PC-9 (cell line): ENCODE measurements at regions not wholly inside any gene's neighbourhood (a gene's known extent, or its start where the extent isn't known, plus 50 kb on each side); places are given as distances from the start of the nearest gene placed in this dataset.

Experiments
- EZH2 ChIP-seq: fragments of 200-600 bp; sonication (generic); IDR thresholded peaks from 2 replicates; pipeline ENCODE4 v1.8.0; 2017; ENCODE audit warnings: antibody characterized with exemption, low read depth
- TF ChIP-seq, protein P1 (sequence below): fragments of 200-600 bp; sonication (generic); conservative IDR thresholded peaks from 2 replicates; pipeline ENCODE4 v1.6.1; 2017; ENCODE audit warnings: mixed run types, antibody characterized with exemption, mild to moderate bottlenecking, moderate library complexity

DNA sequence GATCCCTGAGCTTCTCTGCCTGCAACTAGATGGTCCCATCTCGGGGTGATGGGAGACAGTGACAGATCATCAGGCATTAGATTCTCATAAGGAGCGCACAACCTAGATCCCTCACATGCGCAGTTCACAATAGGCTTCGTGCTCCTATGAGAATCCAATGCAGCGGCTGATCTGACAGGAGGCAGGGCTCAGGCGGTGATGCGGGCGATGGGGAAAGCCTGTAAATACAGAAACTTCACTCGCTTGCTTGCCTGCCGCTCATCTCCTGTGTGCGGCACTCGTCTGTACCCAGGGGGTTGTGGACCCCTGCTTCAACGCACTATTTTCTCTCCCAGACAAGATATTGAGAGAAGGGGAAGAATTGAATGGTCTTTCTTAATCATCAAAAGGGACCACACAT lies 473.9 kb downstream of the ZNF536 start:
- TF ChIP-seq EZH2 = no peak
- TF ChIP-seq, protein P1, sequence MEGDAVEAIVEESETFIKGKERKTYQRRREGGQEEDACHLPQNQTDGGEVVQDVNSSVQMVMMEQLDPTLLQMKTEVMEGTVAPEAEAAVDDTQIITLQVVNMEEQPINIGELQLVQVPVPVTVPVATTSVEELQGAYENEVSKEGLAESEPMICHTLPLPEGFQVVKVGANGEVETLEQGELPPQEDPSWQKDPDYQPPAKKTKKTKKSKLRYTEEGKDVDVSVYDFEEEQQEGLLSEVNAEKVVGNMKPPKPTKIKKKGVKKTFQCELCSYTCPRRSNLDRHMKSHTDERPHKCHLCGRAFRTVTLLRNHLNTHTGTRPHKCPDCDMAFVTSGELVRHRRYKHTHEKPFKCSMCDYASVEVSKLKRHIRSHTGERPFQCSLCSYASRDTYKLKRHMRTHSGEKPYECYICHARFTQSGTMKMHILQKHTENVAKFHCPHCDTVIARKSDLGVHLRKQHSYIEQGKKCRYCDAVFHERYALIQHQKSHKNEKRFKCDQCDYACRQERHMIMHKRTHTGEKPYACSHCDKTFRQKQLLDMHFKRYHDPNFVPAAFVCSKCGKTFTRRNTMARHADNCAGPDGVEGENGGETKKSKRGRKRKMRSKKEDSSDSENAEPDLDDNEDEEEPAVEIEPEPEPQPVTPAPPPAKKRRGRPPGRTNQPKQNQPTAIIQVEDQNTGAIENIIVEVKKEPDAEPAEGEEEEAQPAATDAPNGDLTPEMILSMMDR = no peak
